GM21529 (cell line): ENCODE measurements at regions not wholly inside any gene's neighbourhood (a gene's known extent, or its start where the extent isn't known, plus 50 kb on each side); places are given as distances from the start of the nearest gene placed in this dataset.

Experiments used
- ATAC-seq: cut with Tn5 transposase; IDR thresholded peaks from one replicate; pipeline ENCODE4 v1.9.1; 2021; ENCODE audit not compliant: unreplicated experiment

DNA sequence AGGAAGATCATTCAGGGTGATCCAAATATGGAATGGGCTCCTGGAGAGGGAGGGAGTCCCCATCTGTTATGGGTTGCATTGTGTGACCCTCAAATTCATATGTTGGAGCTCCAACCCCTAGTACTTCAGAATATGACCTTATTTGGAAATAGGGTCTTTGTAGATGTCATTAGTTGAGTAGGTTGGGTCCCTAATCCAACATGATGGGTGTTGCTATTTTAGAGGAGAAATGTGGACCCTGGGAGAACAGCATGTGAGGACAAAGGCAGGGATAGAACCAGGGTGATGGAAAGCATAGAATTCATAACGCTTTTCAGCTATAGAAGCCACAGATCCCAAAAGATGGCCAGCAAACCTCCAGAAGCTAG lies 91.5 kb upstream of the SMNDC1 start:
- ATAC-seq: no peak

DNA sequence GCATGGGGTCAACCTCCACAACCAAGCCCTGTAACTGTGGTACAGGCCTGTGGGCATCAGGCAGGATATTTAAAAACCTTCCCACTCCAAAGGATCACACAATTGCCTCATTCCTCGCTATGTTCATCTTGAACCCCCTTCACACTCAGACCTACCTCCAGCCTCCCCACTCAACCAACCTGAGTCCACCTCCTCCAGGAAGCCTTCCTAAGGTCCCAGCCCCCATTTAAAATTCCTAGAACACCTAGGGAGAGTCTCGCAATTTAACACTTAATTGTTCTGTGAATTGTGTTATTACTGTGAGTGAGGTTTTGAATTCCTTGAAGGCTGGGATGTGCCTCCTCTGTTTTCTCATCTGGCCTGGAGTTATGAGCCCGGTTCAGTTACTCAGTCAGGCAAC lies 93.1 kb upstream of the SMNDC1 start:
- no peak for ATAC-seq

DNA sequence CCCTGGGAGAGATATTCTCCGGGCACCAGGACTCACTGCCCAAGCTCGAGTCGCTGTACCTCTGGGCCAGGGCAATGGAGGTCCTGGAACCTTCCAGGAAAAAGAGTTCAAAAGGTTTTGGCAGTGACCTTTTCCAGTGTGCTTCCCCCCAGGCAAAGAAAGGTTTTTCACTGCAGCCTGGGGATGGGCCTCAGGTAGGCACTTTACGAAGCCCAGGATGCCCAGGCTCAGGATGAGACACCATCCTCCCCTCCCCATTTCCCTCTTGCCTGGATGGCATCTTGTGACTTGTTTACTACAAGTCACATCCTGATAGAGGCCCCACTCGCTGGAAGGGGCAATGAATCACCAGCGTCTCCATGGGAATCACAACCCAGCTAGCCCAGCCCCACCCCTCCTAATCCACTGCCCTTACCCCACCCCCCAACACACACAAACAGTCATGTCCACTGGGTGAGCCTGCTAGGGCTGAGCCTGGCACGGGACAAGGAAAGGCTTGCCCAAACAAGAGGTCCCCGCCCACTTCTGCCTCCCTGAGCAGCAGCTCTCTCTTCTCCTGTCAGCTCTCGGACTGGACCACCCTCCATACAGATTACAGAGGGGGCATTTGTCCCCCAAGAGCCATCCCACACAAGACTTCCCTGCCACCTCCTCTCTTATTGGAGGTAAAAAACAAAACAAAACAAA lies 93.8 kb upstream of the SMNDC1 start:
- no peak for ATAC-seq

DNA sequence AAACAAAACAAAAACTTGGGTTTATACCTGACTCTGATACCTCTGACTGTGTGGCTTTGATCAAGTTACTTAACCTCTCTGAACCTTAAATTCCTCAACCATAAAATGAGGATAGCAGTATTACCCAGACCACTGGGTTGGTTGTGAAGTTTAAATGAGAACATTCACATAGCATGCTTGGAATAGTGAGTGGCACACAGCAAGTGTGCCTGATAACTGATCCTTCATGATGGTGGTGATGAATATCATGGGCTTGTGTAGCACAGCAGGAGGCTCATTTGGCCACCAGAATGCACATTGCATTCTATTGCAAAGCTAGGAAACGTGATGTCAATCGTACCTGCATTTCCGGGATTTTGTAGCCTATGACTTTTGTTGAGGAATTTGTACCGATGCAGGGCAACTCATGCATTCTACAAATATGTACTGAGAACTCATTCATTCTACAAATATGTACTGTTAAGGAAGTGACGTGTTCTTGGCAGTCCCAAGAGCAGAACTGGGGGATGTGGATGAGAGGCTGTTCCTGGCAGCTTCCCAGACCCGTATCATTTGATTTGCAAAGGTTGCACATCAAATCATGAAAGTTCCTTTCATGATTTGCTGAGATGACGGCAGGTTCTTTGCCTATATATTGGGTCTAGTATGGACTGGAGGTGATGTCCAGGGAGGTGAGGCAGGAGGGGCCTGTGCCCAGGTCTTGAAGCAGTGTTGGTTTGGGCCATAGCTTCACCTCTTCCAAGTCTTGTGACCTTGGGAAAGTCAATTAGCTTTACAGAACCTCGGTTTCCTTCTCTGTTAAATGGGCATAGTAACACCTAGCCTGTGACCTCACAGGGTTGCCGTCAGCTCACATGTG lies 94.6 kb upstream of the SMNDC1 start:
- no peak for ATAC-seq

DNA sequence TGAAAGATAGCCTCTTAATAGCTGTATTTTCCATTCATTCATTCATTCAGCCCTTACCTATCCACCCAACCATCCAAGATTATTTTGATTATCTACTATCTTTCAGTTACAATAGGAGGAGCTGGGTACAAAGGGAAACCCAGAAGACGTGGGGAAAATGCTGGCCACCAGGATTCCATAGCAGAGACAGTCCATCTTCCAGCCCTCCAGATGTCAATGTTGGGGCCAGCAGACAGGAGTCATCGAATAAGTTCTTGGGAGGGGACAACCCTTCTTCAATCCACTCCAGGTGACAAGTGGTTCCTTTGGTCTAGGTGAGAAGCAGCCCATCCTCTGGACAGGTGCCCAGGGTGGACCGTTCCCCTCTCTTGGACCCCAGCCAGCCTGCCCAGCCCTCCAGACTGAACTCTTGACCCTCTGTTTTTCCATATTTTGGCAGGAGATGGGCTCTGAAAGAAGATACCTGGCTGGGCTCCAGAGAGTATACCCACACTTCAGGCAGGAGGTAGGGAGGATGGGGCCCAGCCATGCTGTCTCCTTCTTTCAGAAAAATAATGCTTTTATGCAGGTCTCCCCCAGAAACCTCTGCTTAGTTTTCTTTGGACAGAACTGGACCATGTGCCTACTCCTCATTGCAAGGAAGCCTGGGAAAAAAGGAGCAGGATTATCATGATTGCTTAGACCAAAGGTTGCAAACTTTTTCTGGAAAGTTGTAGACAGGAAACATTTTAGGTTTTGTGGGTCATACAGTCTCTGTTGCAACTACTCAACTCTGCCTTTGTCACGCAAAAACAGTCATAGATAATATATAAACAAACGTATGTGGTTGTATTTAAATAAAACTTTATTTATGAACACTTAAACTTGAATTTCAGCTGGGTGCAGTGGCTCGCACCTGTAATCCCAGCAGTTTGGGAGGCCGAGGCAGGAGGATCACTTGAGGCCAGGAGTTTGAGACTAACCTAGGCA lies 95.5 kb upstream of the SMNDC1 start:
- no peak for ATAC-seq

DNA sequence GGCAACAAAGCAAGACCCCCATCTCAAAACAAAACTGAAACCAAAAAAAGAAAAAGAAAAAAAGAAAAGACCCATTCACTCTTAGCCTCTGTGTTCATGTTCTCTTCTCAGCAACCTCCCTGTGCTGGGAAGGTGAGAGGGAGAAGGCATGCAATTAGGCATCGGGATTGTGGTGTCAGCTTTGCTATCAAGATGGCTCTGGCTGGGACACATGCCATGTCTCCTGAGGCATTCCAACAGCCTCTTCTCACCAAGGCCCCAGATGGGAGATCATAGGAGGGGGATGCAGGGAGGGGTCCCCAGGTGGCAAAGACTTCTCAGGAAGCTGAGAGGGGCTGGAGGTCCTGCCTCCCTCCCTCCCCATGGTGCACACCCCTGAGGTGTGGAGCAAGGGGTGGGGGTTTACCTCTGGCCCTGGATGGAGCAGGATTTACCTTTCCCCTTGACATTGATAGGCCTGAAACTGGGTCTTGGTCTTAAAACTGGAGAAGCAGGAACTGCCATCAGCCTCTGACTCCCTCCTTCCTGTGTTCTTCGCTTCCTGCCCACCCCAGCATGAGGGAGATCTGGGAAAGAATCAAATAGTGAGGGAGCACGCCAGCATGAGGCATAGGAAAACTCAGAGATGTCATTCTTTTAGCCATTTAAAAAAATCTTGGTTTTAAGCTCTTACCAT lies 96.2 kb upstream of the DUSP5 start:
- no peak for ATAC-seq

DNA sequence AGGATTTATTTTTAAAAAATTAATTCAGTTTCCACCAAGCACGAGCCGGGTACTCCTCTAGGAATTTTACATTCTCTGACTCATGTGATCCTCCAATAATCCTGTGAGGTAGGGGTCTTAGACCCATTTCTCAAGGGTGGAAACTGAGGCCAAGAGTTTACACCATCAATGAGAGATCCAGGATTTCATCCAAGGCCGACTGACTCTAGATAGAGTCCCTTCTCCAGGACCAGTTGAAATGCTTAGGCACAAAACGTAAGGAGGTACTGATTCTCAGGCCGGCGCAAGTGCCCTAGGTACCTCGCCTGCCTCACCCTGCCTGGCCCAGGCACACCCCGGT lies 95.7 kb upstream of the DUSP5 start:
- ATAC-seq: no peak

DNA sequence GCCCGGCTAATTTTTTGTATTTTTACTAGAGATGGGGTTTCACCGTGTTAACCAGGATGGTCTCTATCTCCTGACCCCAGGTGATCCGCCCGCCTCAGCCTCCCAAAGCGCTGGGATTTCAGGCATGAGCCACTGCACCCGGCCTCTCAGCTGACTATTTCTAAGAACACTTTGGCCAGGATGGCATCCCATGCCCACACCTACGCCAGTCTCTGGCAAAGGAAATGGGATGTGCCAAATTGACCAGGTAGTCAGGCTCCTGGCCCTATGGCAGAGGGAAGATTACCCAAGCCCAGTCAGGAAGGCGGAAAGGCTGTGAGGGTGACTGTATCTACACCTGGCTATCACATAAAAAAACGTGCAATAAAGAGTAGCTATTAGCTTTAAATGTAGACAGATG lies 94.1 kb upstream of the DUSP5 start:
- no peak for ATAC-seq

DNA sequence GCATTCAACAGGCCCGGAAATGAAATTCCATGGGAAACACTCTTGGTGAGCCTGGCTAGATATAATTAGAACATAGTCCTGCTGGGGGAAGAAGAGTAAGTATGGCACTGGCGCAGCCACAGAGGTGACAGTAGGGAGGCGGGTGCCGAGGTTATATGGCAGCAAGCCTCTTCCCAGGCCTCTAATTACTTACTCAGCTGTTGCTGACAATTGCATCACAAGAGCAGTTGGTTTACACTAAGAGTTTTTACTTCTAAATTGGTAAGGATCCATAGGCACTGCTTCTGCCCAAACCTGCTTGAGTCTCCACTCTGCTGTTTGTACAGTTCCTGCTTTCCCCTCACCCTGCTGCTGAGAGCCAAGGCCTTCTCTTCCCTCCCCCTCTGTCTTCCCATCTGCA lies 93.3 kb upstream of the DUSP5 start:
- no peak for ATAC-seq

DNA sequence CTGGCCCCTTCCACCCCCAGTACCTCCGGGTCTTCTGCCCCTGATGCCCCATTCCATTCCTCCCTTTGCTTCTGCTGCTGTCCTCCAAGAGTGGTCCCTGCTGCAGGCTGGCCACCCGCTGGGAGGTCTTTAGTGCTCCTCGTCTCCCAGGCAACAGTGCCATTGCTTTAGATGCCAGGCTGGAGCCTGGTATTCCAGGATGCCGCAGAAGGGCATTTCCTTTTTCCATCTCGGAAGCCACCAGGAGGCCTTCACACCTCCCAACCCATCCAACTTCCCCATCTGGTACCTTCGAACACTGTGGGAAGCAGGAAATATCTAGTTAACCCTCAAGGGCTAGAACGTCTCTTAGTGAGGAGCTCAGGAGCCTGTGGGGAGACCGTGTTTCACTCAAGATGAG lies 92.9 kb upstream of the DUSP5 start:
- no peak for ATAC-seq

DNA sequence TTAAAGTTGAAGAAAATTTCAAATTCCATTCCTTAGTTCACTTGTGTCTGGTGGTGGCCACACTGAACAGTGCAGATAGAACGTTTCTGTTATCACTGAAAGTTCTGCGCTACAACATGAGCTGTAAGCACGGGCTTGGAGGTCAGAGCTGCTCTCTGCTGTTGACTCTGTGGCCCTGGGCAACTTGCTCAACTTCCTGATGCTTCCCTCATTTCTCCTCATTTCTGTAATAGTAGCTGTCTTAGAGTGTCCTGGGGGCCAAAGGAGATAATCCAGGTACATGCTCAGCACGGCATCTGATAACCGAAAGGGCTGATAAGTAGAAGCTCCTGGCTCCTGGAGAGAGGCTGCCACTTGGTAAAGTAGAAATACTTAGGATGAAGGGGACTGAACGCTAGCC lies 92.3 kb upstream of the DUSP5 start:
- no peak for ATAC-seq

DNA sequence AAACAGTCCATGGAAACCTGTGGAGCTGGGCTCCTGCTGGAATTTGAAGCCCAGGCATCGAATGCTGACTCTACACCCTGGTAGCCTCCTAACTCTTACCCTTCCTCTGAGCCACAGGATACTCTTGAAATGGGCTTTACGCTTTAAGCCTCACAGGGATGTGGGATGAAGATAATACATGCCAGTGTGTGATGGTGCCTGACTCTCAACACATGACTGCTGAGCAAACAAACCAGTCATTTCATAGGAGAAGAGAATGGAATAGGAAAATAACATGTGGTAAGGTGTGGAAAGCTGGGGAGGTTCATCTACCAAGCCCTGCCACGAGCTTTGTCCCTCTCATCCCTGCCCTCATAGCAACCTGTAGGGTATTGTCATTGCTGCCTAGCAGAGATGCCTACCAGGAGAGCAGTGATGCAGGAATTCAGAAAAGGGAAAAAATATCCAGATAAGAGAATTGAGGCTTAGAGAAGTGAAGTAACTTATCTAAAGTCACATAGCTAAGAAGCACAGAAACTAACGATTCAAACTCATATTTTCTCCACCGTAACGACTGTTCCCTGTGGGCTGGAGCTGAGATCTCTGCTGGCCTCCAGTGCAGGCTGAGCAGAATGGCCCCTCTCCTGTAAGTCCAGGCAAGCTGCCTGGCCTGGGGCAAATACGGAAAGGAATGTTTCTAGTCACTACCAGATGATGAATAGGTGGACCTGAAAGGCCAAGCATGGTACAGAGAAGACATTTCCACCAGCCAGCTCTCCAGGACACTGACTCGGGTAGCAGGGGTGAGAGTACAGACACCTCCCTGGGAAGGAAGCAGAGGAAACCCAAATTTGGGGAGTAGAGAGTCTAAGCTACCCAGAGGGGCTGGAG lies 90.2 kb upstream of the DUSP5 start:
- ATAC-seq: no peak

DNA sequence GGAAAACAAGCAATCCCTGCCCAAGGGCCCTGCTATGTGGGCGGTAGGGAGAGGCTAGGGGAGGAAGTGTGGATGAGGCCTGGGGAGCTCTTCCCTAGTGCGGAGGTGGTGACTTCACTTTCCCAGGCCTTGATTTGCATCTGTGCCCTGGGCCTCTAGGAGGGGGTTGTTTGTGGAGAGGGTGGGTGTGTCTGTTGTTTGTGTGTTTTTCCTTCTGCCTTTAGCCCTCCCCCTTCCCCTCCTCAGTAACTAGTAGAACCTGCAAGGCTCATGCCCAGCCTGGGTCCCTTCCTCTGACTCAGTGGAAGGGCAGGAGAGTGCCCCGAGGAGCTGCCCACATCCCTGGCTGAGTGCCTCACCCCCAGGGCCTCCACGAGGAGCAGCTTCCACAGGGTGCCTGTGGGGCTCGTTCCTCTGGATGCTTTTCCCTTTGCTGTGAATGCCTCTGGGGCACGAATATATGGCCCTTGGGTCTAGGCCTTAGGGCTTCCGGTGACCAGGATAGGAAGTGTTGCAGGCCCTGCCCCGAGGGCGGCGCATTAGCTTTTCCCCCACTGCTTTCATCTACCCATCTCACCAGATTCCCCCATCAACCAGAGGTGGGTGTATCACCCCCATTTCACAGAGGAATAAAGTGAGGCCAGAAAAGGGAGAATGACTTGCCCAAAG lies 89.4 kb upstream of the DUSP5 start:
- ATAC-seq: no peak

DNA sequence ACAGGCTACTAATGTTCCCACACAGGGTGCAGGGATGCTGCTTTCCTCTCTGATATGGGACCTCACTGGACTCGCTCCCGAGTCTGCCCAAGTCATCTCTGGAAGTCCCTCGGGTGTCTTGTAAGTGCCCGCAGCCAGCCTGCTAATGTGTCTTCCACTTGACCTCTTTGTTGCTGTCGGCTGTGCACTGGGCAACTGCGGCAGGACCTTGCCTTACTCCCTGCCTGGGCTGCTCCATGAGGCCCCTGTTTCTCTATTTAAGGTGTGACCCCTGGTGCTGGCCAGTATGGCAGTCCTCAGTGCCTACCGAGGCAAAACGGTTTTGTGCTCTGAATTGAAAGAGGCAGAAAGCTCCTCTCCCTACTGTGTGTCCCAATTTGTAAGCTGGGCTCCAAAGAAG lies 88.8 kb upstream of the DUSP5 start:
- no peak for ATAC-seq

DNA sequence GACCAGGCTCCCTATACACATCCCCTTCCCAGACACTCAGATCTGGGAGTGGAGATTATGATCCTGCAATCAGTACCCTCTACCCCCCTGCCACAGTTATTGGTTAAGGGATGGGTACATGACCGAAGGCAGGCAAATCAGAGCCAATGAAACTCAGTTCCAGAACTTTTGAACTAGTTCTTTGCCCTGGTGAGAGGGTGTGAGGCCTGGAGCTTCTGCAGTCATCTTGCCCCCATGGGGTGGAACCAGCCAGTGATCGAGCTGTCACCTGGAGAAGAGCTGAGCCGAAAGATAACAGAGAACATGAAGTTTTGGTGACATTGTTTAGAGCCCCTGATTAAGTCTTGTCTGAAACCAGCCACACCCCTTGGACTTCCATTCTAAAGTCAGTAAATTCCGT lies 88.2 kb upstream of the DUSP5 start:
- ATAC-seq: no peak

DNA sequence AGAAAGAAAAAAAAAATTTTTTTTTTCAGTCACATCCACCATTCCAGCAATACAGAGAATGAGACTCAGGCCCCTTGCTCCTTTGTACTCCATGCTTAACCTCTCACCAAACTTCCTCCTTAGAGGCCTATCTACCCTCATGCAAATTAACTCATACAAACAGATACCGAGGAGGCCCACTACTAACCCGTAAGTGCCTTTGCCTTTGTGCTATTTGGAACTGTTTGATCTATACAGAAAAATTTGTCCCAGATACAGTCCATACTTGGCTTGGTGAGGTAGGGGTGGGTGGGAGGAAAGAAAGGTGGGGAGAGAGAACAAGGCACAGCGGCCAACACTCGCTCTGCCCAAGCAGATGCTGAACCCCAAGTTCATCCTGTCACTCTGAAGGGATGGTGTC lies 87.8 kb upstream of the DUSP5 start:
- peak; percentile 36 for ATAC-seq

DNA sequence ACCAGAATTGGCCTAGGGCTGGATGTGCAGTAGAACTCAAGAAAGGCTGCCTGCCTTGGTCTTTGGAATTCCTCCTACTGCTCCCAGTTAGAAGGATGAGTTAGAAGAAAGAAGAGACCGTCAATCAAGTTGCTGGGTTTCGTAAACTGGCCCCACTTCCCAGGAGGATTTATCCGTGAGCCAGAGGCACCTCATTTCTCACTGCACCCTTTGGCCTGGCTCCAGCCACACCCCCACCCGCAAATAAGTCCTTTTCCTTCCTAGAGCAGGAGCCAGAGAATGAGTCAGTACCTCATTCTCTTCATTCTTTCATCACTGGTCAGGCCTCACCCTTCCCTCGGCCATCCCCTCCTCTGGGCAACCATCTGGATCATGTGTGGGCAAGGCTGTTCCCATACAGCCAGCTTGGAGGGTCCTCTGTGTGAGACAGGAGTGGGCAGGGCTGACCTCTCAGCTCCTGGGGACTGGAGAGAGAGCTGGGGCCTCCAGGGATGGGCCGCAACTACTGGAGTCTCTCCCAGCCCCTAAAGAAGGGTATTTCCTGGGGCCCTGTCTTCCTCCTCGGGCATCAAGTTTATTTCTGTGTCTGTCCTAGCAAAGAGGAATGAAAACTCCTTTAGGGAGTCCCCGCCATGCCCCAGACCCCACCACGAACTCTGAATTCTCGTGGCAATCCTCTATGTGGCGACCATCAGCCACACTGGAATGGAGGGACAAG lies 87.2 kb upstream of the DUSP5 start:
- ATAC-seq: no peak

DNA sequence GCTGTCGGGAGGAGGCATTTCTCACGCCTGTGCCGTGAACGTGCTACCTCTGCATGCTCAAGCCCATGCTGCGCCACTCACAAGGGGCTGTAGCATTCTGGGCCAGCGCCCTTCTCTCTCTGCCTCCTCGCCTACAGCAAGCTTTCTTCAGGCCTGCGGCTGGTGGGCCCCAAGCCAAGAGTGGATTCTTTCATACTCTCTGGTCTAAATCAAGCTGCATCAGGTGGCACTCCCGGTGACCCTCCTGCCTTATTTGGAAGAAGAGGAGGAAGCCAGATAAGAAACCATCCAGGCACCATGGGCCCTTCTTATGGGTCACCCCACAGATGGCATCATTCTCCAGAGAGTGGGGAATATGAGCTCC lies 86.7 kb upstream of the DUSP5 start:
- ATAC-seq: no peak
